Ishikawa (cell line): ENCODE measurements at regions not wholly inside any gene's neighbourhood (a gene's known extent, or its start where the extent isn't known, plus 50 kb on each side); places are given as distances from the start of the nearest gene placed in this dataset.

Experiments
- CEBPB ChIP-seq: IDR thresholded peaks from 2 replicates; pipeline ENCODE4 v1.6.1; 2012
- CREB1 ChIP-seq: IDR thresholded peaks from 2 replicates; pipeline ENCODE4 v1.6.1; 2012; ENCODE audit warnings: low read depth
- EGR1 ChIP-seq: IDR thresholded peaks from 2 replicates; pipeline ENCODE4 v1.6.1; 2012
- EP300 ChIP-seq: IDR thresholded peaks from 2 replicates; pipeline ENCODE4 v1.6.1; 2012; ENCODE audit warnings: borderline replicate concordance
- FOXM1 ChIP-seq: IDR thresholded peaks from 2 replicates; pipeline ENCODE4 v1.6.1; 2012; ENCODE audit warnings: low read depth, borderline replicate concordance
- MAX ChIP-seq: IDR thresholded peaks from 2 replicates; pipeline ENCODE4 v1.6.1; 2012
- NFIC ChIP-seq: IDR thresholded peaks from 2 replicates; pipeline ENCODE4 v1.6.1; 2012
- RAD21 ChIP-seq: IDR thresholded peaks from 2 replicates; pipeline ENCODE4 v1.6.1; 2012; ENCODE audit warnings: low read depth
- REST ChIP-seq: IDR thresholded peaks from 2 replicates; pipeline ENCODE4 v1.6.1; 2012; ENCODE audit warnings: low read depth, mild to moderate bottlenecking
- TAF1 ChIP-seq: IDR thresholded peaks from 2 replicates; pipeline ENCODE4 v1.6.1; 2012; ENCODE audit warnings: low read depth, mild to moderate bottlenecking
- TCF12 ChIP-seq: IDR thresholded peaks from 2 replicates; pipeline ENCODE4 v1.6.1; 2012; ENCODE audit warnings: low read depth
- TEAD4 ChIP-seq: IDR thresholded peaks from 2 replicates; pipeline ENCODE4 v1.6.1; 2012
- USF1 ChIP-seq: IDR thresholded peaks from 2 replicates; pipeline ENCODE4 v1.6.1; 2012
- YY1 ChIP-seq: IDR thresholded peaks from 2 replicates; pipeline ENCODE4 v1.6.1; 2012; ENCODE audit warnings: low read depth
- ZBTB7A ChIP-seq: IDR thresholded peaks from 2 replicates; pipeline ENCODE4 v1.6.1; 2012; ENCODE audit warnings: low read depth

- no peak for TF ChIP-seq YY1
- no peak for TF ChIP-seq TCF12
- TF ChIP-seq EP300: no peak
- no peak for TF ChIP-seq ZBTB7A
- TF ChIP-seq TEAD4: no peak
- no peak for TF ChIP-seq TAF1
- no peak for TF ChIP-seq MAX
- TF ChIP-seq FOXM1: no peak
- TF ChIP-seq EGR1: no peak
- no peak for TF ChIP-seq NFIC
- TF ChIP-seq REST: no peak
- no peak for TF ChIP-seq USF1
- TF ChIP-seq CREB1: no peak
- no peak for TF ChIP-seq CEBPB
- TF ChIP-seq RAD21: no peak
Observed at GRCh38 chr13:81224209-81224833, 883.4 kb upstream of the SPRY2 start.

GRCh38 chr13:81223778-81224177 lies 882.9 kb upstream of the SPRY2 start:
- TF ChIP-seq YY1 (no peak), EP300 (no peak), REST (no peak), TCF12 (no peak), FOXM1 (no peak), NFIC (no peak), TEAD4 (no peak), RAD21 (no peak), EGR1 (no peak), CEBPB (no peak), USF1 (no peak), ZBTB7A (no peak), TAF1 (no peak), CREB1 (no peak), MAX (no peak)

GRCh38 chr13:81211713-81212112 lies 870.8 kb upstream of the SPRY2 start:
- TF ChIP-seq ZBTB7A (no peak), EGR1 (no peak), RAD21 (no peak), TEAD4 (no peak), EP300 (no peak), YY1 (no peak), CEBPB (no peak), TCF12 (no peak), REST (no peak), USF1 (no peak), TAF1 (no peak), NFIC (no peak), MAX (no peak), CREB1 (no peak), FOXM1 (no peak)

- no peak for TF ChIP-seq CEBPB
- TF ChIP-seq TCF12: no peak
- no peak for TF ChIP-seq YY1
- no peak for TF ChIP-seq EP300
- no peak for TF ChIP-seq USF1
- no peak for TF ChIP-seq TEAD4
- no peak for TF ChIP-seq TAF1
- TF ChIP-seq EGR1: no peak
- TF ChIP-seq FOXM1: no peak
- TF ChIP-seq NFIC: no peak
- TF ChIP-seq REST: no peak
- no peak for TF ChIP-seq CREB1
- TF ChIP-seq MAX: no peak
- TF ChIP-seq ZBTB7A: no peak
- TF ChIP-seq RAD21: no peak
Observed at GRCh38 chr13:81207636-81208035, 866.7 kb upstream of the SPRY2 start.
